ENCODE measurements at regions not wholly inside any gene's neighbourhood (a gene's known extent, or its start where the extent isn't known, plus 50 kb on each side); places are given as distances from the start of the nearest gene placed in this dataset.
"Not testable (repeated sequence)": the region's sequence is repeated elsewhere in the genome, so short reads cannot be mapped to it uniquely, and the experiment has no call there.

DNA sequence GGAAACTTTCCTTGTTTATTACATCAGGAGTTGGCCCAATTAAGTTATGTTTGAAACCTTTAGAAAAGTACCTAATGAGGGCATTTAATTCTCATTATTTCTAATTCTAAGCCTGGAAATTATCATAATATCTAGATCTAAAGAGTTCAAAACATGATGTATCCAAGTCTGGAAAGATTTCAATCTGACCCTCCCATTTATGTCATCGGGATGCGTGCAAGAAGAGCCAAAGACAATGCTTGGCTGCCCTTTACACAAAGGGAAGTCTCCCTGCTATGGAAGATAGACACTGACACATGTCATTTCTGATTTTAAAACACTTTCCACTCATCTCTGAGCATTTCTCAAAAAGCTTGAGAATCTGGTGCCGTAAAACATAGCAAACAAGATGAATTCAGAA lies 222.4 kb downstream of the ANTXR2 start:
- no peak for DNase-seq

DNA sequence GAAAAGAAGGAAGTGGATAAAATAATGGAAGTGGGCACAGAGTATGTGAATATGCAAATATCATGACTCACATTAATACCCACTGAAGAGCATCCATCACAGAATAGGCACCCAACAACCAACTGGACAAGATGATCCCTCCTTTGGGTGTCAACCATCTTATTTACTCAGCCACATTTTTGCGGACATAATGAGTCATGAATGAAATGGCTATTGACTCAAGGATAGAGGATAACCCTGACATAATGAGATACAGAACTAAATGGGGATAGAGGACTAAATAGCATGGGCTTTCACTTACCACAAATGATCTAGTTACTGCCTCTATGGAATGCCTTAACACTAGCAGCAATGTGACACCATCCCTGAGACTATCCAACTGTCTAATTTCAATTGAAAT lies 224.7 kb downstream of the ANTXR2 start:
- no peak for DNase-seq

DNA sequence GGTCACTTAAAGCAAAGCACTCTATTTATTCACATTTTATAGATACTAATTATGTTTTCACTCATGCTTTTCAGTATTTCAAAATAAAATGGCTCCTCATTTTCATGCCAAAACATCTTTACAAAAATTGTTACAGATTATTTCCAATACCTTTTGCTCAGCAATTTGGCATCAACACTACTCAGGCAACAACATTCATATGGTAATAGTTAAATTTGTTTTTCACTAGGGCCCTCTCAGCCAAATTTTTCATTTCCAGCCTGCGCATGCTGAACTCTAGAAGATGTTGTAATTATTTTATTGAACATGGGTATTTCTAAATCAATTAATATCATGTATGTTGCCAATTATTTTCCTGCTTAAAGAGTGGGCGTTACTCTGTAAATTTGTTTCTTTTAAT lies 225.6 kb downstream of the ANTXR2 start:
- no peak for DNase-seq

DNA sequence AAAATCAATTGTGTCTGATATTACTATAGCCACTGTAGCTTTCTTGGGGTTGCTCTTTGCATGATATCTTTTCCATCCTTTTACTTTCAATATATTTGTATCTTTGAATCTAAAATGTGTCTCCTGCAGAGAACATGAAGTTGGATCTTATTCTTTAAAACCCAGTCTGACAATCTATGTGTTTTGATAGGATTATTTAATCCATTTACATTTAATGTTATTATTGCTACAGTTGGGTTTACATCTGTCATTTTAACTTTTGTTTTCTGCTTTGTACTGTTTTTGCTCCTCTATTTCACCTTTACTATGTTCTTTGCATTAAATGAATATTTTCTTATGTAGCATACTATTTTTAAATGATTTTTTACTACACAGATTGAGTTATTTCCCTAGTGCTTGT lies 230.9 kb downstream of the ANTXR2 start:
- DNase-seq = no peak

DNA sequence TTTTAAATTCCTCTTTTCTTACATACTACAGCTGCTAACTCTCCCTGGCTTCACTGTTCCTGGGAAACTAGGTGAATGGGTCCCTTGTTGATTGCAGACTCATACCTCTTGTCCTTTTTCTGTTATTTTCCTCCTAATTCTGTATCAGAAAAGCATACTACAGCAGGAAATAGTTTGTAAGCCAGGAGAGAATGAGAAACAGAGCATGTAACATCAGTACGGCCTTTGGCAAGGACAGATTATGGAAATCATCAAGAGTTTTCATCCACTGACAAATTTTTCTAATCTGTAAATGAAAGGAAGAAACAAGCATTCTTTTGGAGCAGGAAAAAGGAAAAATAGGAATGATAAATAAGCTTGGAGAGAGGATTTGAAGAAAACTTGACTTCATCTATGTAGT lies 239.2 kb downstream of the ANTXR2 start:
- no peak for DNase-seq

DNA sequence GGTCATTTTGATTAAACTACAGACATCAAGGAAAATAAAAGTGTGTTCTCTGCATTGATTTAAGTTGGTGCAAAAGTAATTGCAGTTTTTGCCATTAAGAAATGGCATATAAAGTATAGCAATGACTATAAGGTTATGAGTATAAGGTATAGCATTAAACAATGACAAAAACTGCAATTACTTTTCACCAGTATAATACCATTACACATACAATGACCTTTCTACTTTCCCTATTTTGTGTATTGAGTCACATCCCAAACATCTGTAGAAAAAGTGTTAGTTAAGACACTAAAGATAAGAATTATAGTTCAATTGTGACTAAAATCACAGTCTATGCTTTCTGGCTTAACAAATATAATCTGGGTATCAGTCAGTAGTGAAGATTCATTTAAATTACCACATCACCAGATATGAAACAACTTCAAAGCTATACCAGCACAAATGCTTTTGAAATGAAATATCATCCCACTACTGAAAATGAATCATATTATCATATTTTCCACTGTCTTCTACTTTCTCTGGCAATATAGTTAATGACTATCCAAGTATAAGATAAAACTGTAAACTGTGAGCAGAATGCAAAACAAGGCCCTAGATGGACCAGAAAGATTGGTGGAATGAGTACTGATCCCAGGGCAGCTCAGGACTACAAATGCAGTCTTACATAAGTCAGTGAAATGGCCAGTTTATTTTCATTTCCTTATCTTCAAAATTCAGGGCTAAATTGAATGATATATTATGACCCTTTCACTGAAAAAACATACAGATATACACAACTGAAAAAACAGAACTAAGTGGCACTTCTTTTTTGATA lies 241.1 kb downstream of the ANTXR2 start:
- DNase-seq = no peak

DNA sequence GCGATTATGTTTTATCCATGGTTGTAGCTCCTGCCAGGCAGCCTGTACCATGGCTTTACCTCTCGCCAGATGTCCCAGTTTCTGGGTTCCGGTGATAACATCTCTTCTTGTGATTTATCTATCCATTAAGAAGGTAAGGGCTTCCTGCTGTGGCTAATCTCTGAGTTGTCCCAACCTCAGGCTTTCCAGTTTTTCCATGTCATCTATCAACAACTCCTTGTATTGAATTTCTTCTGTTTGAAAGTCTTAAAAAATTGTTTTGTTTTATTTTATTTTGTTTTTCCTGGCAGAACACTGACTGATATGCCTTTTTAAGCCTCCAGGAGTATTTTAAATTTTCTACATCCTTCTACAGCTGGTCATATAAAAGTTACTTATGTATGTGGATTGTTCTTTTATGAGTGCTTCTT lies 241.9 kb downstream of the ANTXR2 start:
- DNase-seq = no peak

DNA sequence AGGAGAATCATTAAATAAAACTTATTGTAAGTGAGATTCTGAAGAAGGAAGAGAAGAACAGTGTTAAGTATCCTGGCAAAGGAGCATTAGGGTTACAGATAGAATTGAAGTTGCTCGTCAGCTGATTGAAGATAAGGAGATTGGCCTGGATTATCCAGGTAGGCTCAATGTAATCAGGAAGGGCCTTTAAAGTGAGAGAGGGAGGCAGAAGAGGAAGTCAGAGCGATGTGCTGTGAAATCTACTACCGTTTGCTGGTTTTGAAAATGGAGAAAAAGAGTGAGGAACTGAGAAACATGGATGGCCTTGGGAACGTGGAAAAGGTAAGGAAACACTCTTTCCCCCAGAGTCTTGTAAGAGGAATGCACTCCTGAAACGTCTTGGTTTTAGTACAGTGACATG lies 245.7 kb downstream of the ANTXR2 start:
- no peak for DNase-seq

DNA sequence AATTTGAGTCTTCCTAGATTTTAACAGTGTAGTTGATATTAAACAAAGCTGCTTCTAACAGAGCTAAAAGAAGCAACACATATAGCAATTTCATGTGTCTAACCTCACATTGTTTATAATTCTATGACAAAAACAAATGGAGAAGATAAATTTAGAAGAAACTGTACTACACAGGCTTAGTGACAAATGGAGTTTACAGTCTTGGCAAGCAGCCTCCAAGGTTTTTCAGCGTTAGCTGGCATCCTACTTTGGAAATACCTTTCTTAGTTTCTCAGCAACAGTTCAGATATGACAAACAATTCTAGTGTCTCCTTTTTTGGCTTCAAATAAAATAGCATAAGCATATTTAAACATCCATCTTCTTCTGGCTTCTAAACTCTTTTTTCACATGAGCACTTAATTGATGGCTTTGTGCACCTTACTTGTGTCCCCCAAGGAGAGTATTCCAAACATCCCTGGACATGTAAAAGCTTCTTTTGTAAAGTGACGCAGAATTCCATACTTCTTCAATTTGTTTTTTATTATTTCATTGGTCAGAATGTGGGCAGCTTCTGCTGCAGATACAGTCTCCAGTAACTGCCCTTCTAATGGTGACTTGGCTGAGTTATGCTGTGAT lies 249.8 kb downstream of the ANTXR2 start:
- no peak for DNase-seq

DNA sequence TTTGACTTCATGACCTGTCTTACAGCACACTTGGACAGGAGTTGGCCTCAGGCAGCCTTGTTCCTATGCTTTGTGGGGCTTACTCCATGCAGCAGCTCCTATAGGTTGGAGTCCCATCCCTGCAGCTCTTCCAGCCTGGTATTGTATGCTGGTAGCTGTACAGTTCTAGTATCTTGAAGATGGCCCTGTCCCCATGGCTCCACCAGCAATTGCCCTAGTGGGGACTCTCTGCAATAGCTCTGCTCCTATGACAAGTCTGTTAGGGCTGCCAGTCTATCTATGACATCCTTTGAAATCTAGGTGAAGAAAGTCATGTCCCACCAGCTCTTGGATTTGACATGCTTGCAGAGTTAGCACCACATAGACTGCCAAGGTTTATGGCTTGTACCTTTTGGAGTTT lies 252.6 kb downstream of the ANTXR2 start:
- DNase-seq = no peak

DNA sequence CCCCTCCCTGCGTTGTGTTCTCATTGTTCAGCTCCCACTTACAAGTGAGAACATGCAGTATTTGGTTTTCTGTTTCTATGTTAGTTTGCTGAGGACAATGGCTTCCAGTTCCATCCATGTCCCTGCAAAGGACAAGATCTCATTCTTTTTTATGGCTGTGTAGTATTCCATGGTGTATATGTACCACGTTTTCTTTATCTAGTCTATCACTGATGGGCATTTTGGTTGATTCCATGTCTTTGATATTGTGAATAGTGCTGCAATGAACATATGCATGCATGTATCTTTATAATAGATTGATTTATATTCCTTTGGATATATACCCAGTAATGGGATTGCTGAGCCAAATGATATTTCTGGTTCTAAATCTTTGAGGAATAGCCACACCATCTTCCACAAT lies 265.1 kb downstream of the ANTXR2 start:
- not testable (repeated sequence) for DNase-seq

DNA sequence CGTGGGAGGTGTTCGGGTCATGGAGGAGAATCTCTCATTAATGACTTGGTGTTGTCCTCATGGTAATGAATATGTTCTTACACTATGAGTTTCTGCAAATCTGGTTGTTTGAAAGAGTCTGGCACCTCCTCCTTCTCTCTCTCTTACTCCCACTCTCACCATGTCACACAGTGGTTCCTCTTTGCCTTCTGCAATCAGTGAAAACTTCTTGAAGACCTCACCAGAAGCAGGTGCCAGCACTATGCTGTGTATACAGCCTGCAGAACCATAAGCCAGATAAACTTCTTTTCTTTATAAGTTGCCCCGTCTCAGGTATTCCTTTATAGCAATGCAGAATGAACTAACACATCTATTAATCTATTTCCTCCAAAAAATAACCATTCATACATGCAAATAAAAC lies 275.0 kb downstream of the ANTXR2 start:
- DNase-seq = no peak

DNA sequence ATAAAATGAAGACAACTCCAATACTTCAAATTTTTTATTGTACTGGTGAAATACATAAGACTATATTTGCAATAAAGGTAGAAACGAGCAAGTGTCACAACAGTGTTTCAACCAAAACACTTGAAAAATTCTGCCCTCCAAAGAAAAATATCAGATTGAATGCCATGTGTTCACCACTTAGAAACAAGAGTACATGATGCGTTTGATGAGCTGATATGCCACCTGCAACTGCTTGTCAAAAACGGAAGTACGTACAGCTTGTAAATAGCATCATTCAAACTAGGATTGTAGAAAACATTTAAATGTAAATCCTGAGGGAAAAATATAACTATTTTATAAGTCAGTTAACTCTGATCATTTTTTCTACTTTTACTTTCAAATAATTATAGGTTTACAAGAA lies 276.1 kb downstream of the ANTXR2 start:
- DNase-seq = no peak

DNA sequence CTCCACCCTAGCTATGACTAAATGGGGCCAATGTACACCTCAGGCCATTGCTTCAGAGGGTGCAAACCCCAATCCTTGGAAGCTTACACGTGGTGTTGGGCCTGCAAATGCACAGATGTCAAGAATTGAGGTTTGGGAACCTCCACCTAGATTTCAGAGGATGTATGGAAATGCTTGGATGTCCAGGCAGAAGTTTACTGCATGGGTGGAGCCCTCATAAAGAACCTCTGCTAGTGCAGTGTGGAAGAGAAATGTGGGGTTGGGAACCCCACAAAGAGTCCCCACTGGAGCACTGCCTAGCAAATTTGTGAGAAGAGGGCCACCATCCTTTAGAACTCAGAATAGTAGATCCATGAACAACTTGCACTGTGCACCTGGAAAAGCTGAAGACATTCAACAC lies 284.1 kb downstream of the ANTXR2 start:
- no peak for DNase-seq

DNA sequence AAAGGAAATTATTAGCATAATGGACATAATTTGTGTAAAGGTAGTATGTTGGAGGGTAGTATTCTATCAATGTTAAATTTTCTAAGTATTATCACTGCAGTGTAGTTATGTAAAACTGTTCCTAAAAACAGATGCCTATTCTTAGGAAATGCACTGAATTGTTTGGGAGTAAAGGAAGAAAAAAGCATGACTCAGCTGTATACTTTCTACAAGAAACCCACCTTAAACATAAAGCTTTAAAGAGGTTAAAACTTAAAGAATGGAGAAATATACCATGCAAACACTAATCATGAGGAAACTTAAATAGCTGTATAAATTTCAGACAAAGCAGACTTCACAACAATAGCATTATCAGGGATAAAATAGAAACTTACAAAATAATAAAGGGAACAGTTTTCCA lies 292.9 kb downstream of the ANTXR2 start:
- no peak for DNase-seq

DNA sequence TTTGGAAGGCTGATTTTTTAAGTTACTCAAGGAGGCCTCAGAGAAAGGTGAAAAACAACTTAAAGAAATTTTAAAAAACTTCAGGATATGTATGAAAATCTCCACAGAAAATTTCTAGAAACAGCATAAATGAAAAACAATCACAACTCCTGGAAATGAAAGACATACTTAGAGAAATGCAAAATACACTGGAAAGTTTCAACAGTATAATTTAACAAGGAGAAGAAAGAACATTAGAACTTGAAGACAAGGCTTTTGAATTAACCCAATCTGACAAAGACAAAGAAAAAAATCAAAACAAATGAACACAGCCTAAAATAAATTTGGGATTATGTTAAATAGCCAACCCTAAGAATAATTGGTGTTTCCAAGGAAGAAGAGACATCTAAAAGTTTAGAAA lies 300.5 kb downstream of the ANTXR2 start:
- no peak for DNase-seq

DNA sequence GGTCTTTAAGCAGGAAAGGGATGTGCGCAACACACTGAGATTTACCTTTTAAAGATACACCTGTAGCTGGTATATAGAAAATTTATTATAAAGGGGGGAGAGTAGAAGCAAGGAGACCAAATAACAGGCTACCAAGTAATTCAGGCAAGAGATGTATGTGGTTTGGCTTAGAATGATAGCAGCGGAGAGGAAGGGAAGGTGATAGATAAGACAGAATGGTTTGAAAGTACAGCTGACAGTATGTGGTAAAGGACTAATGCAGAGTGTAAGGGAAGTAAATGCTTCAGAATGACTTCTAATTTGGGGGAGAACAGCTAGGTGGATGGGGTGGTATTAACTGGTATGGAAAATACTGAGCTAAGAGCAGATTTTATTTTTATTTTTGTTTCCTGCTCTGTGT lies 308.9 kb downstream of the ANTXR2 start:
- DNase-seq = no peak

DNA sequence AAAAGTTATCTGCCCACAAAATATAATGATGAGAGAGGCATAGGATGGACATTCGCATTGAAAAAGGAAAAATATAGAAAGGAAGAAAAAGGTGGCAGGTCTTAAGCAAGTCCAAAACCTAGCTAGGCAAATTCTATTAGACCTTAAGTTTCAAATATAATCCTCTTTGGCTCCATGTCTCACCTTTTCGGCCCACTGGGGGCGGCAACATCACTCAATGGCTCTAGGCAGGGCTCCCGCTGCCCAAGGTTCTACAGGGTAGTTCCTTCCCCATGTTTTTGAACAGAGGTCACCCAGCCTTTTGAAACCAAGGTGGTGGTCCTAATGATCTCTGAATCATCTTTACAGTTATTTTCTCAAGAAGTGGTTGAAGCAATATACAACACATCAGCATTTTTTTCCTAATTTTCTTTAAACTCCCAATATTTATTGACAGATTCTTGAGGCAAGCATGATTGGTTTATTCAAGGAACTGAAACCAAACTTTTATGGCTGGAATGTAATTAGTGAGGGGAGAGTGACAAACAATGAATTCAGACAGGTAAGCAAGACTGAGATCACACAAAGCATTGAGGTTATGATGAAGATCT lies 309.4 kb downstream of the ANTXR2 start:
- DNase-seq = no peak

DNA sequence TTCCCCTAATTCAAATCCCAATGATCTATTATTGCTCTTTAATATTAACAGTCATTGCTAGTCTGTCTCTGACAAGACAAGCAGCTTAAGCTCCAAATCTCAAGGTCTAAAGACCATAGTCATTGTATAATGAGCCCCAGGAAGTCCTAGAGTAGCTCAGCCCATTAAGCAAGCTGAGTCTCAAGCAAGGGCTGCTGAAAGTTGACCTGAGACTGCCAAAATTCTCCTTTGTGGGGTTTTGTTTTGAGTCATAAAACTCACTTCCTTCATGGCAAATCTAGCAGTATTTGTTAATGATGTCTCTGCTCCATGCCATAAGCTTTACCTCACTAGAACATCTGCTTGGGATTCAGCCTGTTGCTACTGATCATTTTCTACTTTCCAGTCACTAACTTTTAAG lies 313.2 kb downstream of the ANTXR2 start:
- no peak for DNase-seq

DNA sequence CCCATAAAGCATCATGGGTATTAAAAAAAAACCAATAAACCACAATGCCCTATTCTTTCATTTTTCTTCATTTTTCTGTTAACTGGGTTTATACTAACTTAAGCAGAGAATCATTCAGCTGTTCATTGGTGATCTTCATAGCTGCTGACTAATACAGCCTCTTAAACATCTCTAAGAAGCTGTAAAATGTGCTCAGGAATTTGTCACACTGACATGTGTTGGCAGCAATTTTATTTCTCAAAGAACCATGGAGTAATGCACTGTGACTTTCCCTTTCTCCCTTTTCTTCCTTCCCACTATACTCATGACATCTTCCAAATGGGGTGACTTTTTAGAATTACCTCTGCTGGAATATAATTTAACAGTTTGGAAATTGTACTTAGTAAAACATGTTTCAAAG lies 315.4 kb downstream of the ANTXR2 start:
- no peak for DNase-seq

DNA sequence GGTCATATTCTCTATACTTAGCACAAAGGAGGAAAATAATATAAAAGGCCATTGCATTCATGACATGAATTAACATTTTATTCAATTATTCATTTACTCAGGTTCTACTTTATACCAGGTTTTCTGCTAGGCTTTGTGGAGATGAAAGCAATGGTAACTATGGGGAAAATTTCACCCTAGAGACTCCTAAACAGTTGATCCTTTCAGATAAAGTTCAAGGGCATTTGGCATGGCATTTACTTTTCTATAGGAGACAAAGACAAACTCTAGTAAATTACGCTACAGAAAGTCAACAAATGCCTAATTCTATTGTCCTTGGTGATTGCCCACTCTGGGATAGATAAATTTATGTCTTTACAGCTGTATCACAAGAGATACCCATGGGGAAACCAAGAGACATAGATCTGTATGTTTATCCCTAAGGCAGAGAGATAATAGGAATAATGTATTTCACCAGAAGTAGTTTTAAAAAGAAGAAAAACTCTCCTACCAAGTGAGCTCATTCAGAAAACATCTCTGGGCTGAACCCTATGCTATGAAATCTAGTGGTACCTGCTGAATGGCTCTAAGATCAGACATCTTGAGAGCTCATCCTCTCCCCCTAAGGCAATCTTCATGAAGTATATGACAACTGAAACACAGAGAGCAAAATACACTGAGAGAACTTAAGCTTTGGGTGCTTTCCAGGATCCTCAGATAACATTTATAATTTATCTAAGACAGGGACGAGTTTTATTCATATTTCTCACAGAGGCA lies 316.7 kb downstream of the ANTXR2 start:
- no peak for DNase-seq

DNA sequence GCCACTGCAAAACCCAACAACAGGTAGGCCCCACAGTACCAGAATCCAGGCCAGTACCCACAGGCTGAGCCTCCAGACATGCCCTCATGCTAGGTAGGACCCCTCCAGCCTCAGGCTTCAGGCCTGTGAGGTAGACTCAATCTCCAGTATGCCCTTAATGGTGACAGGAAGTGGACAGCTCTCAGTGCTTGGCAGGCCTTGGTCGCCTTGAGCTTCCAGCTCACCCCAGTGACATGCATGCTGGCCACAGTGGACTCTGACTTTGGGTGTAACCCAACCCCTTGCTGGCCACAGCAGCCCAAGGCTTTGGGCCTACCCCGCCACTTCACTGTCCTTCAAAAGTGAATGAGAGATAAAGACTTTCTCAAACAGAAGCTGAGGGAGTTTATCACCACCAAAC lies 324.2 kb downstream of the ANTXR2 start:
- DNase-seq = no peak

DNA sequence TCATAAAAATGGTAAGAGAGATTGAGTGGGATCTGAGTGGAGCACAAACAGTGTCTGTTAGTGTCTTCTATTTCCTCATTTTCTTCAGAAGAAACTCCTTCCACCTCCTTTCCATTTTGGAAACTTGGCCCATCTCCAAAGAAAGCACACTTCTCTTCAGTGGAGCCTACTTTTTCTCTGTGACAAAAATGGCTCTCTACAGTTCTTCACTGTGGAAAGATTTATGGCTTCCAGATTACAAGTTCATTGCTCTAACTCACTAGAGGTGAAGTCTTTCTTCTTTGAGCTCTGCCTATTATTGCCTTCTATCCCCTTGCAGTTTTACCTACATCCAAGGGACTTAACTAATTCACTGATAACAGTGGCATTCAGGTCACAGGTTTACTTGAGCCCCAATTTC lies 325.8 kb downstream of the ANTXR2 start:
- no peak for DNase-seq

DNA sequence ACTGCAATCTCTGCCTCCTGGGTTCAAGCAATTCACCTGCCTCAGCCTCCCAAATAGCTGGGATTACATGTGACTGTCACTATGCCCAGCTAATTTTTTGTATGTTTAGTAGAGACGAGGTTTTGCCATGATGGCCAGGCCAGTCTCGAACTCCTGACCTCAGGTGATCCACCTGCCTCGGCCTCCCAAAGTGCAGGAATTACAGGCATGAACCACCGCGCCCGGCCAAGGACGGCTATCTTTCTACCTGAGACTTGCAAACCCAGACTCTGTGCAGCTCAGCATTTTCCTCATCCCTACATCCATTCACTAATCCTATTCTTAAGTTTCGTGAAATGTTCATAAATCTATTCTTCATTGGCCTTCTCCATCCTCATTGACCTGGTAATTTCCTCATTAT lies 330.0 kb downstream of the ANTXR2 start:
- DNase-seq = no peak
